Fibroblast of lung (primary cell): ENCODE measurements at regions not wholly inside any gene's neighbourhood (a gene's known extent, or its start where the extent isn't known, plus 50 kb on each side); places are given as distances from the start of the nearest gene placed in this dataset.

ENCODE experiments used
- EZH2 ChIP-seq: IDR thresholded peaks from 2 replicates; pipeline ENCODE4 v1.5.1; 2012; ENCODE audit warnings: low read length, control low read depth, mild to moderate bottlenecking; ENCODE audit errors: missing control alignments
- TF ChIP-seq, protein P1 (sequence below), 2 donors: IDR thresholded peaks in 1 of 2; conservative IDR thresholded peaks in 1 of 2; 1 replicate in 1 of 2; 2 replicates in 1 of 2; pipeline ENCODE4 v1.5.1; 2011 to 2012; ENCODE audit warnings: low read length in 2 of 2, control low read depth in 1 of 2, inconsistent platforms in 1 of 2, low read depth in 1 of 2, mild to moderate bottlenecking in 1 of 2

DNA sequence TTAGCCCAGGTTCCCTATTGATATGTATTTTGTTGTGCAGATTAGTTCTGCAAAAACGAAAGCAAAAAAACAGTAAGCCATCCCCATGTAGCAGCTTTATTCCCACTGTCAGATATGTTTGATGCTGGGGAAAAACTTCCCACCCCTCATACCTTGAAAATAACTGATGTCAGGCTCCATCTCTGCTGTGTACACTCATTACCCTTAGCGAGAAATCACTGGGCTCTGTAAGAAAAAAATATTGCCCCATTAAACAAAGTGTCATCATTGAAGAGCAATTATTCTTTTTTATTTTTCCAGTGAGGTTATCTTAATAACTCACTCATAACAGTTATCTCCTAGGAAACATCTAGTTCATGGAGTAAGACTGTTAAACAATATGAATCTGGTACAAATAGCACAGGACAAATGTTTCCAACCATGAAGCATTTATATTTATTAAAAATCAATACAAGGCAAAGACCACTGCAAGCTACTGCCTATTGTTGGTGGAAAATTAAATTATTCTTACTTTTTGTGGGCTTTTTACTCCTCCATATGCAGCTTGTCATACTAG is 268.8 kb downstream of the LMBRD1 start:
- TF ChIP-seq, protein P1, sequence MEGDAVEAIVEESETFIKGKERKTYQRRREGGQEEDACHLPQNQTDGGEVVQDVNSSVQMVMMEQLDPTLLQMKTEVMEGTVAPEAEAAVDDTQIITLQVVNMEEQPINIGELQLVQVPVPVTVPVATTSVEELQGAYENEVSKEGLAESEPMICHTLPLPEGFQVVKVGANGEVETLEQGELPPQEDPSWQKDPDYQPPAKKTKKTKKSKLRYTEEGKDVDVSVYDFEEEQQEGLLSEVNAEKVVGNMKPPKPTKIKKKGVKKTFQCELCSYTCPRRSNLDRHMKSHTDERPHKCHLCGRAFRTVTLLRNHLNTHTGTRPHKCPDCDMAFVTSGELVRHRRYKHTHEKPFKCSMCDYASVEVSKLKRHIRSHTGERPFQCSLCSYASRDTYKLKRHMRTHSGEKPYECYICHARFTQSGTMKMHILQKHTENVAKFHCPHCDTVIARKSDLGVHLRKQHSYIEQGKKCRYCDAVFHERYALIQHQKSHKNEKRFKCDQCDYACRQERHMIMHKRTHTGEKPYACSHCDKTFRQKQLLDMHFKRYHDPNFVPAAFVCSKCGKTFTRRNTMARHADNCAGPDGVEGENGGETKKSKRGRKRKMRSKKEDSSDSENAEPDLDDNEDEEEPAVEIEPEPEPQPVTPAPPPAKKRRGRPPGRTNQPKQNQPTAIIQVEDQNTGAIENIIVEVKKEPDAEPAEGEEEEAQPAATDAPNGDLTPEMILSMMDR (conservative IDR thresholded peaks at IDR 0.05 in 1 of 2, IDR thresholded peaks at IDR 0.05 in 1 of 2; ENCODE audit: low read depth in 1 of 2, low read length in 2 of 2): no peak
- no peak for TF ChIP-seq EZH2
